GM21717 (cell line): ENCODE measurements at regions not wholly inside any gene's neighbourhood (a gene's known extent, or its start where the extent isn't known, plus 50 kb on each side); places are given as distances from the start of the nearest gene placed in this dataset.
A peak's percentile ranks its signal among the peaks of the same experiment; 100 is the strongest.

Experiments used
- ATAC-seq: cut with Tn5 transposase; IDR thresholded peaks from one replicate; pipeline ENCODE4 v1.9.1; 2021; ENCODE audit warnings: mild to moderate bottlenecking, moderate library complexity; ENCODE audit not compliant: unreplicated experiment

DNA sequence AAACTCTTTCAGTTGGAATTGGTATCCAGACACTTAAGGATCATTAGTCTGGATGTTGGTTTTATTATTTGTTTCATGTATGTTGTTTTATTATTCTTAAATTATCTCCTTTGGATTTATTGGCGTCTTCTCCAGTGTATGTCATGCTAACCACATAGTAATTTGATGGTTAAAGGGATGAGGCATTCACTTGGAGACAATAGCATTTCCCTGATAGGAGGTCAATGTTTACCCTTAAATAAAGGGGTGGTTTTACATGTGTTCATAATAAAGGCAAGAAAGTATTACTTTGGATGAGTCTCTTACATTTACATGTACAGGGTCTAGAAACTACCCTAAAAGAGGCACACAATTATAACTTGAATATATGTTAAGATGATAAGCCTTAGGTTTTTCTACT is 51.2 kb upstream of the RNF144B start:
- no peak for ATAC-seq

DNA sequence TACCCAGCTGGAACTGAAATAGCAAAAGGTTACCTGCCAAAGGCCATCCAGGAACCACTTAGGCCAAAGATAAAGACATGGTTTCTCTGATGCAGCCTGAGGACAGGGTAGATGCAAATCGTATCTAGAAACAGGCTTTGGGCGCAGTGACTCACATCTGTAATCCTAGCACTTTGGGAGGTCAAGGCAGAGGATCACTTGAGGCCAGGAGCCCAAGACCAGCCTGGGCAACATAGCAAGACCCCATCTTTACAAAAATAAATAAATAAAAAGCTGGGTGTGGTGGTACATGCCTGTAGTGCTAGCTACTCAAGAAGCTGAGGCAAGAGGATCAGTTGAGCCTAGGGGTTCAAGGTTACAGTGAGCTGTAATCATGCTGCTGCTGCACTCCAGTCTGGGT is 52.9 kb upstream of the RNF144B start:
- no peak for ATAC-seq

DNA sequence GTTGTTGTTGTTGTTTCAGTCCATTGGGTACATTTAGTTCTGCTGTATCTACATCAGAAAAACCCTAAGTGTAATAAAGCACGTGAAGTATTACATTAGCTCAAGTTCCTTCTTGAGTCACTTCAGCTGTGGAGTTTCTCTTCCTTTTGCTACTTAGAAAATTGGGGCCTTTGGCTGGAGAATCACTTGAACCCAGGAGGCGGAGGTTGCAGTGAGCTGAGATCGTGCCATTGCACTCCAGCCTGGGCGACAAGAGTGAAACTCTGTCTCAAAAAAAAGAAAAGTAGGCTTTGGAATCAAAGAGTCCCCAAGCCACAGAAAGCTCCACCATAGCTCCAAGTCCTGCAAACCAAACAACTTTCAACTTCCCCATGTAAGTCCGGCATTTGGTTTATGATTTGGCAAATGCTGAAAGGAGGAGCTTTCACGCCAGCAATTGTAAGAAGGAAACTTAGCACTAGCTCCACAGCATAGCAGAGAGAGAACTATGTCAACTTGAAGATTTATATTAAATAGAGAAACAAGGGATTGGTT is 56.5 kb upstream of the RNF144B start:
- no peak for ATAC-seq

- no peak for ATAC-seq
Observed at GRCh38 chr6:18329776-18330175, 57.4 kb upstream of the RNF144B start.

- ATAC-seq = no peak
Observed at GRCh38 chr6:18328540-18328939, 58.6 kb upstream of the RNF144B start.

DNA sequence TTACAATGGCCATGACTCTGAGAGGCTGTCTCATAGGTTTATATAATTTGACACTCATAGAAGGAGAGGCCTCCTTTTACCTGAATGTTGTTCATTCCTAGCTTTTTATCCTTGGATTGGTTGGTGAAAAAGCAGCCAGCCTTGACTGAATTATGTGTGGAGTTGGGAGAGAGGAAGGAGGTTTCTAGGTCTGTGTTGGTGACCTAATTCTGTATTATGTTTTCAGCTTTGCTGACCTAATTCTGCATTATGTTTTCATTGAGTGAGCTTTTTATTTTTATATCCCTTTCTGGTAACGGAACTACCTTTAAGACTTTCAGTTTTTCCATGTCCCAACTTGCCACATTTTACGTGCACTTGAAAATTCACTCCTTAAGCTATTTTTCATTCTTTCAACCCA is 59.1 kb upstream of the RNF144B start:
- no peak for ATAC-seq

- no peak for ATAC-seq
Observed at GRCh38 chr6:18327626-18328025, 59.5 kb upstream of the RNF144B start.

- ATAC-seq = no peak
Observed at GRCh38 chr6:18326980-18327379, 60.2 kb upstream of the RNF144B start.

- no peak for ATAC-seq
Observed at GRCh38 chr6:18326001-18326400, 61.1 kb upstream of the RNF144B start.

- no peak for ATAC-seq
Observed at GRCh38 chr6:18324706-18325042, 60.3 kb upstream of the DEK start.

DNA sequence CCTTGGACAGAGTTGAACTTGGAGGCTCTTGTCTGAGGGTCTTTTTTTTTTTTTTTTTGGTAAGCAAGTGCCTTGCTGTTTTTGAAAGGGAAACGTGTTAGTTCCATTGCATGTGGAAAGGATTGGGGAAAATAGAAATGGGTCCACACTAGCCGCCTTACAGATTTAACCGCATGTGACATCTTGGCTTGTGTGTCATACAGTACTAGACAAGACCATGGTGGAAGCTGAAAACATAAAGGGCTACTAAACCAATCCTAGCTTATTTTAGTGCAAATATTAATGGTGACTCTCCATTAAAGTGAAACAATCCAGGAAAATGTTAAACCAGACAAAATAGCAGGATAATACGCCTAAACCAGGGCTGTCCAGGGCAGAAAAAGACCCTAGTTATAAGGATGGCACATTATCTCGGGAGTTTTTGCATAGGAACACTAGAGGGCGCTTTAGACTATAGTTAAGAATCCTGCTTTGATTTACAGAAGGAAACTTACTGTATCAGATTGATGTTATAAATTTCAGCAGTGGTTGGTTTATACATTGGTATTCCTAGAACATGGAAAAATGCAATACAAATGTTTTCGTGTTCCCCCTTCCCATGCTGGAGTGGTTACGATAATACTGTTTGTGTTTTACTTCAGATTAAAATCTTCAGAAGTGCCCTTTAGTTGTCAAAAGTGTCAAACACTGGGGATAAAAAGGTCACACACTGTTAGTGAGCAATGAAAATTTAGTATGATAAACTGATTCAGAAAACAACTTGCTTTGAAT is 59.8 kb upstream of the DEK start:
- ATAC-seq = peak; percentile 61

GRCh38 chr6:18317850-18318249 is 53.5 kb upstream of the DEK start:
- no peak for ATAC-seq

- no peak for ATAC-seq
Observed at GRCh38 chr6:18314317-18314997, 50.1 kb upstream of the DEK start.
